ENCODE measurements at regions not wholly inside any gene's neighbourhood (a gene's known extent, or its start where the extent isn't known, plus 50 kb on each side); places are given as distances from the start of the nearest gene placed in this dataset.

DNA sequence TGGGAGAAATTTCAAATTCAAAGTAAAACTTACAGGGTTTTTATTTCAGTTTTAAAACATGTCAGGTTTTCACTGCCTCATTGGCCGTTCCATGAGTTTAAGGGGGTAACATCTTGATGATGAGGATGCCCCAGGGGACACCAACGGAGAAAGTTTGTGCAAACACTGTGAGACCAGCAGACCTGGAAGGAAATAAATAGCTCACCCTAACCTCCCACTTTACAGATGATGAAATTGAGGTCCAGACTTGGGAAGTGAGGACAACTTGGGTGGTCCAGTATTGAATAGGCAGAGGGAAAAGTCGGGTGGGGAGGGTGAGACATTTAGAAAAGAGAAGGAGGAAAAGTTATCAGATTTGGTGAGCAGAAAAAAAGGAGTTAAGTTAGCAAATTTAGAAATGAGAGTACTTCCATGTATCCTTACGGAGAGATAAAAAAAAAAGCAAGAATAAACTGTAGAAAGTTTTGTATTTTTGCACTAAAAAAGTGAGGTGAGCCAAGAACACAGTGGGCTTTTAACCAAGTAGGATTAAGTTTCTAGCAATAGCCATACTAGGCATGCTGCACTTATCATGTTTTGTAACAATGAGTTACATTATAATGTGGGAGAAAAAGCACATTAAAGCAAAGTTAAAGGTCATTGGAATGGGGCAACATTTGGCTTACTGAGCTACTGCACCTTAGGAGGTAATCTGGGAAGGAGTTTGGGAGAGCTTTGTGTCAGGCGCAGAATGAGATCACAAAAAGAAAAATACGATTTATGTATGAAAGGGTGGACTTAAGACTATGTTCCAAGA, 125.1 kb downstream of the GAS1 start:
- H3K4me3 ChIP-seq (ENCODE audit: low read depth, low read length) = no peak overlapping the region
- DNase-seq (ENCODE audit: low read depth in 4 of 6, low spot score in 6 of 6) = no peak
- no peak overlapping the region for H3K27ac ChIP-seq (ENCODE audit: low read depth, low read length)
- no peaks in the 10 kb centered on the region for H3K36me3 ChIP-seq (ENCODE audit: control insufficient read depth, insufficient read depth, low read length)
- no peaks in the 10 kb centered on the region for H3K4me1 ChIP-seq (ENCODE audit: control insufficient read depth, insufficient read depth, low read length)
- WGBS (ENCODE audit: insufficient coverage) = 62% methylated on average over 5 of the region's 6 CpGs
- H3K9me3 ChIP-seq (ENCODE audit: control insufficient read depth, insufficient read depth, low read length) = peaks cover 4% of the 10 kb centered on the region
- H3K27me3 ChIP-seq (ENCODE audit: control insufficient read depth, insufficient read depth, low read length) = no peaks in the 10 kb centered on the region

- H3K36me3 ChIP-seq (ENCODE audit: control insufficient read depth, insufficient read depth, low read length) = no peaks in the 10 kb centered on the region
- H3K4me3 ChIP-seq (ENCODE audit: low read depth, low read length) = no peak overlapping the region
- H3K9me3 ChIP-seq (ENCODE audit: control insufficient read depth, insufficient read depth, low read length) = peaks cover 4% of the 10 kb centered on the region
- H3K4me1 ChIP-seq (ENCODE audit: control insufficient read depth, insufficient read depth, low read length) = no peaks in the 10 kb centered on the region
- DNase-seq (ENCODE audit: low read depth in 4 of 6, low spot score in 6 of 6) = peak in 1 of 6 donors; percentile 87
- no peak overlapping the region for H3K27ac ChIP-seq (ENCODE audit: low read depth, low read length)
- 80% methylated on average over 1 of the region's 8 CpGs for WGBS (ENCODE audit: insufficient coverage)
- H3K27me3 ChIP-seq (ENCODE audit: control insufficient read depth, insufficient read depth, low read length) = no peaks in the 10 kb centered on the region
Observed at GRCh38 chr9:86821006-86821845, 126.1 kb downstream of the GAS1 start.

- WGBS (ENCODE audit: insufficient coverage) = no CpG with 5 or more reads among the region's 1 CpG
- H3K9me3 ChIP-seq (ENCODE audit: control insufficient read depth, insufficient read depth, low read length) = peaks cover 4% of the 10 kb centered on the region
- H3K36me3 ChIP-seq (ENCODE audit: control insufficient read depth, insufficient read depth, low read length) = no peaks in the 10 kb centered on the region
- no peak for DNase-seq (ENCODE audit: low read depth in 4 of 6, low spot score in 6 of 6)
- H3K27ac ChIP-seq (ENCODE audit: low read depth, low read length) = no peak overlapping the region
- H3K4me3 ChIP-seq (ENCODE audit: low read depth, low read length) = no peak overlapping the region
- no peaks in the 10 kb centered on the region for H3K27me3 ChIP-seq (ENCODE audit: control insufficient read depth, insufficient read depth, low read length)
- no peaks in the 10 kb centered on the region for H3K4me1 ChIP-seq (ENCODE audit: control insufficient read depth, insufficient read depth, low read length)
Observed at GRCh38 chr9:86819552-86819951, 127.8 kb downstream of the GAS1 start.

GRCh38 chr9:86818636-86819035, 128.7 kb downstream of the GAS1 start:
- WGBS (ENCODE audit: insufficient coverage) = 100% methylated on average over 3 of the region's 6 CpGs
- DNase-seq (ENCODE audit: low read depth in 4 of 6, low spot score in 6 of 6) = no peak
- Histone ChIP-seq H3K4me3 (ENCODE audit: low read depth, low read length) (no peak overlapping the region), H3K27me3 (ENCODE audit: control insufficient read depth, insufficient read depth, low read length) (no peaks in the 10 kb centered on the region), H3K36me3 (ENCODE audit: control insufficient read depth, insufficient read depth, low read length) (no peaks in the 10 kb centered on the region), H3K9me3 (ENCODE audit: control insufficient read depth, insufficient read depth, low read length) (peaks cover 4% of the 10 kb centered on the region), H3K27ac (ENCODE audit: low read depth, low read length) (no peak overlapping the region), H3K4me1 (ENCODE audit: control insufficient read depth, insufficient read depth, low read length) (no peaks in the 10 kb centered on the region)

GRCh38 chr9:86816868-86817267, 130.4 kb downstream of the GAS1 start:
- Histone ChIP-seq H3K4me3 (ENCODE audit: low read depth, low read length) (no peak overlapping the region), H3K9me3 (ENCODE audit: control insufficient read depth, insufficient read depth, low read length) (peaks cover 4% of the 10 kb centered on the region), H3K4me1 (ENCODE audit: control insufficient read depth, insufficient read depth, low read length) (no peaks in the 10 kb centered on the region), H3K27me3 (ENCODE audit: control insufficient read depth, insufficient read depth, low read length) (no peaks in the 10 kb centered on the region), H3K36me3 (ENCODE audit: control insufficient read depth, insufficient read depth, low read length) (no peaks in the 10 kb centered on the region), H3K27ac (ENCODE audit: low read depth, low read length) (no peak overlapping the region)
- 97% methylated on average over 3 of the region's 5 CpGs for whole genome bisulfite sequencing (ENCODE audit: insufficient coverage)
- DNase-seq (ENCODE audit: low read depth in 4 of 6, low spot score in 6 of 6) = no peak

DNA sequence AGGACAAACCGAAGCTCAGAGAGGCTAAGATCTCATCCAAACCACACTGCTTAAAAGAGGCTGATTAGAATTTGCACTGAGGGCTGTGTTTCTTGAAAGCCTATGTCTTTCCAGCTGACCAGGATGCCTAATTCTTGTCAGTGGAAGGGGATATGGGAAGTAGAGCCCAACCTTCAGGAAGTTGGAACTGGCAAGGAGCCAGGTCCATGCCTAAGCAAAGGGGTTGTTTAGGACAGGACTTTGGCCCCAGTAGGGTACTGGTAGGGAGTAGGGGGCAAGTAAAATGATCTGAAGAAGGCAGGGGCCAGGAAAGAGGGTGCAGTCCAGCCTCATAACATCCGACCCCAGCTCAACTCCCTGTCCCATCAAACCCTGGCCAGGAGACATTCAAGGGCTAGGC, 130.9 kb downstream of the GAS1 start:
- no peaks in the 10 kb centered on the region for H3K4me1 ChIP-seq (ENCODE audit: control insufficient read depth, insufficient read depth, low read length)
- peaks cover 4% of the 10 kb centered on the region for H3K9me3 ChIP-seq (ENCODE audit: control insufficient read depth, insufficient read depth, low read length)
- H3K27ac ChIP-seq (ENCODE audit: low read depth, low read length) = no peak overlapping the region
- H3K4me3 ChIP-seq (ENCODE audit: low read depth, low read length) = no peak overlapping the region
- no peaks in the 10 kb centered on the region for H3K27me3 ChIP-seq (ENCODE audit: control insufficient read depth, insufficient read depth, low read length)
- H3K36me3 ChIP-seq (ENCODE audit: control insufficient read depth, insufficient read depth, low read length) = no peaks in the 10 kb centered on the region
- DNase-seq (ENCODE audit: low read depth in 4 of 6, low spot score in 6 of 6) = no peak
- no CpG with 5 or more reads among the region's 2 CpGs for WGBS (ENCODE audit: insufficient coverage)

GRCh38 chr9:86812616-86813015, 134.7 kb downstream of the GAS1 start:
- no peak for DNase-seq (ENCODE audit: low read depth in 4 of 6, low spot score in 6 of 6)
- no peaks in the 10 kb centered on the region for H3K36me3 ChIP-seq (ENCODE audit: control insufficient read depth, insufficient read depth, low read length)
- H3K27me3 ChIP-seq (ENCODE audit: control insufficient read depth, insufficient read depth, low read length) = no peaks in the 10 kb centered on the region
- no peak overlapping the region for H3K27ac ChIP-seq (ENCODE audit: low read depth, low read length)
- no peak overlapping the region for H3K4me3 ChIP-seq (ENCODE audit: low read depth, low read length)
- H3K4me1 ChIP-seq (ENCODE audit: control insufficient read depth, insufficient read depth, low read length) = peaks cover under 1% of the 10 kb centered on the region
- 100% methylated on average over 1 of the region's 3 CpGs for WGBS (ENCODE audit: insufficient coverage)
- no peaks in the 10 kb centered on the region for H3K9me3 ChIP-seq (ENCODE audit: control insufficient read depth, insufficient read depth, low read length)

DNA sequence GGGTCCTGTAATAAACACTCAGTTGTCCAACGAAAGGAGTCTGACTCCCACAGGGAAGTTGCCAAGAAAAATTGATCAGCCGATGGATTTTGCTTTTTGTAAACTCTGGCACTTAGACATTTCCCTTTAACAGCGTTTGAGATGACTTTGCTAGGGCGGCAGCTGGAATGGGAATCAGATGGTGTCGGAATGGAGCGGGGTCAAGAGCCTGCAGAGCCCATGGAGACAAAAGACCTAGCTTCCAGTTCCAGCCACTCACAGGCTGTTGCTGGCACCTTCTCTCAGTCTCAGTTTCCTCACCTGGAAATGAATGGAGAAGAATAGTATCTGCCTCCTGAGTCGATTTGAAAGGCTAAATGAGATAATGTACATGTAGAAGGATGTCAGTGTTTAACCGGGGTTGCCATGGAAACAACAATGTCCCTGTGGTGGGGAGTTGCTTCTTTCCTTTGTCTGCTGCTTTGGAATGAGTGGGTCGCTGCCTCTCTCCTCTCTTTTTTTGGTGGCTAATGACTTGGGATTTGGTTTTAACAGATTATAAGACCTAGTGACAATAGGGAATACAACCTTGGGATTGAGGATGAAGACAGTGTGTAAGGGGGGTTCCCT, 137.4 kb downstream of the GAS1 start:
- Histone ChIP-seq H3K4me1 (ENCODE audit: control insufficient read depth, insufficient read depth, low read length) (peaks cover 4% of the 10 kb centered on the region), H3K27ac (ENCODE audit: low read depth, low read length) (no peak overlapping the region), H3K27me3 (ENCODE audit: control insufficient read depth, insufficient read depth, low read length) (no peaks in the 10 kb centered on the region), H3K9me3 (ENCODE audit: control insufficient read depth, insufficient read depth, low read length) (no peaks in the 10 kb centered on the region), H3K4me3 (ENCODE audit: low read depth, low read length) (no peak overlapping the region), H3K36me3 (ENCODE audit: control insufficient read depth, insufficient read depth, low read length) (no peaks in the 10 kb centered on the region)
- DNase-seq (ENCODE audit: low read depth in 4 of 6, low spot score in 6 of 6) = peak in 2 of 6 donors; percentile 29 to 79
- 64% methylated on average over 7 of the region's 9 CpGs for WGBS (ENCODE audit: insufficient coverage)

DNA sequence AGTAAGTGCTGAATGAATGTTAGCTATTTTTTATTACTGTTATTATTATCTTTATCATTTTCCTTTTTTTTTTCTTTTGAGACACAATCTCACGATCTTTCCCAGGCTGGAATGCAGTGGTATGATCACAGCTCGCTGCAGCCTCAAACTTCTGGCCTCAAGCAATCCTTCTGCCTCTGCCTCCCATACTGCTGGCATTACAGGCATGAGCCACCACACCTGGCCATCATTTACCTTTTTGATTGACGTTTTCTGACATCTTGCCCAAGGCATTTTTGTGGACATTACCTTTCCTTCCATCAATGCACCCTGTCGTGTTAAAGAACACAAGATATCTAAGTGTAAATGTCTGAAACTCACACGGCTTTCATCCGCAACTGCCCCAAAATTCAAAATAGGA, 138.2 kb downstream of the GAS1 start:
- Histone ChIP-seq H3K36me3 (ENCODE audit: control insufficient read depth, insufficient read depth, low read length) (no peaks in the 10 kb centered on the region), H3K27ac (ENCODE audit: low read depth, low read length) (no peak overlapping the region), H3K4me1 (ENCODE audit: control insufficient read depth, insufficient read depth, low read length) (peaks cover 4% of the 10 kb centered on the region), H3K27me3 (ENCODE audit: control insufficient read depth, insufficient read depth, low read length) (no peaks in the 10 kb centered on the region), H3K9me3 (ENCODE audit: control insufficient read depth, insufficient read depth, low read length) (no peaks in the 10 kb centered on the region), H3K4me3 (ENCODE audit: low read depth, low read length) (no peak overlapping the region)
- no peak for DNase-seq (ENCODE audit: low read depth in 4 of 6, low spot score in 6 of 6)
- 96% methylated on average over 5 of the region's 6 CpGs for WGBS (ENCODE audit: insufficient coverage)
